HG03442 (cell line): ENCODE measurements at regions not wholly inside any gene's neighbourhood (a gene's known extent, or its start where the extent isn't known, plus 50 kb on each side); places are given as distances from the start of the nearest gene placed in this dataset.
A peak's percentile ranks its signal among the peaks of the same experiment; 100 is the strongest.

Experiments used
- ATAC-seq: cut with Tn5 transposase; IDR thresholded peaks from one replicate; pipeline ENCODE4 v1.9.1; 2021; ENCODE audit warnings: mild to moderate bottlenecking, moderate library complexity; ENCODE audit not compliant: unreplicated experiment

DNA sequence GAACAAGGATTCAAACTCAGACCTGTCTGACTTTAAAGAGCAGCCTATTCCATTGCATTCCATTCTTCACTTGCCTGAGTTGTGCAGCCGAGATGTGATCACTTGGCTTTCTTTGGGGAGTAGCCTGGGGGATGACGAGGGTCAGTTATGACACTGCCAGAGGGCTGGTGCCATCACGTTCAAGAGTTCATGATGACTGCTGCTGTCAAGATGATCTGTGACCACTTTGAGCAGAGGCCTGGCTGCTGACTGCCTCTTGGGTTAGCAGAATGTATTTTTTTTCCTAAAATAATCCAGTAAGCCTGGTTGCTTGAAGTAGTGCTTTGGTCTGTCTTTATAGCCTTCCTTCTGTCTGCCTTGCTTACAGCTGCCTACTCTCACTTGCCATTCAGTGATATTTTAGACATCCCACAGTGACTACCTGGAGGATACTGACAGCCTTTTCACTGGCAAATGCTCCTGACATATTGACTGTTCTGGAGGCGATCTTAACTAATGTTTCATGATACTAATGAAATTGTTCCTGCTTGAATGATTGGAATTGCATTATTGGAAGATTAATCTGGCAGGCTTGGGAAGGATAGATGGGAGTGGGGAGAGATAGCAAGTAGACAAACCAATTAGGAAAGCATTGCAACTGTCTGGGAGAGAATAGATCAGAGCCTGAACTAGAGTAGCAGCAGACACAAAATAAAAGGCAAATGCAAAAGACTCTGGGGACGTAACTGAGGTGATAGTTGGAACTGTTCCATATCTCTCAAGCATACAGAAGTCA is 221.6 kb upstream of the LCORL start:
- ATAC-seq, result no peak

DNA sequence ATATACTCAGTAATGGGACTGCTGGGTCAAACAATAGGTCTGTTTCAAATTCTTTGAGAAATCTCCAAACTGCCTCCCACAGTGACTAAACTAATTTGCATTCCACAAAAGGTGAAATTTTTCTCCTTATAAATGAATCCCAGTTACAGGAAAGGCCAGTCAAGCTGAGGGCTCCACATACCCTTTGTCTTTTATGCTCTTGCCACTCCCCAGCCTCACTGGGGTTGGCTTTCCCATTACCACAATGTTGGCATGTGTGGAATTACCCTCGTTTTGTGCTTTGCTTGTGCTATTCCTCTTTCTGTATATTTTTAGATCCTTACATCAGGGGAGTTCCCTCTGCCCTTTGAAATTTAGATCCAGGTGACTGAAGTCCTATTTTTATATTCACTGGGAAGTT is 220.2 kb upstream of the LCORL start:
- no peak for ATAC-seq

DNA sequence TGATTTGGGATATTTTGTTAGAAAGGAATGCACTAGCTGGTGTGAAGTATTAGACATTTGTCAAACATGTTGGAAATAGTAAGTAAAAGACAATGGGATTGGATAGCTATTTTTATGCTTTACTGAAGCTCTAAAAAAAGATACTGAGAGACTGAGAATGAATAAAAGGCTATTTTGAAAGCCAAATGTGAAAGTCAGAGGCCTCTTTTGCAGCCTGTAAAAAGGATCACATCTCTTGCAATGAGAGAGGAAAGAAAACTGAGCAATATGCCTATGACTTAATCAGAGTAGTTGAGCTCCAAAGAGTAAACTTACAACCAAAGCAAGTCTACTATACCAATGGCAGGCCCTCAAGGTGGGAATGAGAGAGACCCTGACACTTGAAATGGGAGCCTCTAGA is 212.6 kb upstream of the LCORL start:
- ATAC-seq, result no peak

DNA sequence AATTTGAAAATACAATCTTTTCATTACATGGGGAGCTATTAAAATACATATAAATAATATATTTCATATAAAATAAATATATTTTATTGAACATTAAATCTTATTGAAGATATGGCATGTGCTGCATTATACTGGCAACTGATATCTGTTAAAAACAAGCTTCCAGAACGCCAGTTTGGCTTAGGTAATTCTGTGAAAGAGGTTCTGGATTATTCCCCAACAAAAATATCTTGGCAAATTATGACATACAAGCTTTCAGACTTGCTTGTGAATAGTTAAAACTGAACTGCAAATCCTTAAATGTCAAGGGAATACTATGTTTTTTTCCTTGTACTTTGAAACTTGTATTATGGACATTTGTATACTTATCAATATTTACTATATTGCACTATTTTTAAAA is 210.2 kb upstream of the LCORL start:
- ATAC-seq, result no peak

DNA sequence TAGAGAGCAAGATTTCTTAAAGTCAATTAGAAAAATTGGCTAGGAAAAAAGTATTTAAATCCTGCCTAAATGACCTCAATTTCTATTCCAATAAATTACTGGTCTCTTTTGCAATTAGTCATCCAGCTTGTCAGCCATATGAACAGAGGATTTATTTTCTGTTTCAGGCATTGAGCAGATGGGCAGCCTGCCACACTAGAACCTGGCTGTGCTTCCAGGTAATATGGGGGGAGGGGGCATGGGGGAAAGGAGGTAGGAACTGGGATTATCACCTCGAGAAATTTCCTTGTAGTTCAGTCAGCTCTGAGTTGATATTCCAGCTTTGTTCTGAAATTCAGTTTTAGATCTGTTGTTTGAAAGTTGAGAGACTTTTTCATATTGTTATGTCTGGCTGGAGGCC is 206.3 kb upstream of the LCORL start:
- ATAC-seq, result no peak

DNA sequence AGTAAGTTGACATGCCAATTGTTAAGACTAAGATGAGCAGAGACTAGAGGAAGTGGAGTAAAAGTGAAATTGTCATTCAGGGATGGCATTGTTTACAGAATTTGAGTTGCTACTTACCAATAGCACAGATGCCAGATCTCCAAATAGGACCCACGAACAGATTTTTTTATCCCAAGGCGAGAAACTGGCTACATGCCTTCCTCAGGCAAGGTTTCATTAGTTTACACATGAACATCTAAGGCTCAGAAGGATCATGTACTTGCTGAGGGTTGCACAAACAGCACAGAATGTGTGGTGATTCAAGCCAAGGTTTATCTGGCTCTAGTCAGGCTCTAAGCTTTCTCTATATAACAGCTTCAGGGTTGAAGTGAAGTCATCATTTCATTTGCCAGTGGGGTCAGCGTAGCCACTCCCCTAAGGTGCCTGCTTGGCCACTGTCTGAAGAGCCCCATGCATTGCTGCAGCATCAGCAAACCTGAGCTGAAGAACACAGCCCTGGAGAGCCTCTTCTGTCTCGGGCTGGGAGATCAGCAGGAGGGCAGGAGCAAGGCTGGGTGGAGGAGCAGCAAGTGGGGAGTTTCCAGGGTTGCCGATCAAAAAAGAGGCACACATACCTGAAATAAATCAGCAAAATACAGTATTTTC is 193.0 kb upstream of the LCORL start:
- ATAC-seq, result no peak

DNA sequence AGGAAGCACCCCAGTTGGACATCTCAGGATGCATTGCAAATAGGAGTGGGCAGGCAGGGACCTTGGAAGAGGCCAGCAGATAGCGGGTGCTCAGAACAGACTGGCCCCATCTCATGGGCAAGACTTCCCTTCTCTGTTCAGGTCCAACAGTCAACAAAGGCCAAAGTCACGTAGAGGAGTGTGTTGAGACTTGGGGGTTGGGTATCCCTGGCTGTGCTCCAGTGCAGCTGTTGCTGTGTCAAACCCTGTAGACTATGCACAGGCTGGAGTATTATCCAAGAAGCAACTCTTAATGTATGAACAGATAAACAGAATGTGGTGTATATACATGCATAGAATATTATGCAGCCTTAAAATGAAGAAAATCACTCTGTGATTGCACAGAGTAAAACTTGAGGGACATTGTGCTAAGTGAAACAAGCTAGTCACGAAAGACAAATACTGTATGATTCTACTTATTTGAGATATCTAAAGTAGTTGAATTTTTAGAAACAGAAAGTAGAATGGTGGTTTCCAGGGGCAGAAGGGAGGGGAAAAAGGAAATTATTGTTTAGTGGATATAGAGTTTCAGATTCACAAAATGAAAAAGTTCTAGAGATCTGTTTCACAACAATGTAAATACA is 192.1 kb upstream of the LCORL start:
- ATAC-seq, result no peak

DNA sequence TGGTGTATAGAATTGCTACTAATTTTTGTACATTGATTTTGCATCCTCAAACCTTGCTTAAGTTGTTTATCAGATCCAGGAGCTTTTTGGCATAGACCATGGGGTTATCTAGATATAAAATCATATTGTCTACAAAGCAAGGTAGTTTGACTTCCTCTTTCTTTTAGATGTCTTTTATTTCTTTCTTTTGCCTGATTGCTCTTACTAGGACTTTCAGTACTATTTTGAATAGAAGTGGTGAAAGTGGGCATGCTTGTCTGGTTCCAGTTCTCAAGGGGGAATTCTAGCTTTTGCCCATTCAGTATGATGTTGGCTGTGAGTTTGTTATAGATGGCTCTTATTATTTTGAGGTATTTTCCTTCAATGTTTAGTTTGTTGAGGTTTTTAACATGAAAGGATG is 187.9 kb upstream of the LCORL start:
- ATAC-seq, result peak; percentile 64

DNA sequence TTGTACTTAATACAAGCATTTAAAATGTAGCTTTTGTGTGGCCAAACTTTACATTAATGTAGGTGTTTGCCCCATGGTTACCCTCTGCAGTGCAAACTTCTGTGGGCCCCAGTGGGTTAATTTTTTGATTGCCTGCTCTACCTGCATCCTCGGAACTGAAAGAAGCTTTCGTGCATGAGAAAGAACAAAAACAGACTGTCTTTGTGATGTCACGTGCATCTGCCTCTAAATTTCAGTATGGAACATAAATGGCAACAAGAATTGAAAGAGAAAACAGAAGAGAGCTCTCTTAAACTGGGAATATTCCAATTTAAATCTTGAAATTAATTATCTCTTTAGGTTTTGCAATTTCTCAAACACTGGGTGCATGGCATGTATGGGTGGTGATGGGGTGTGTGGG is 182.4 kb upstream of the LCORL start:
- no peak for ATAC-seq

DNA sequence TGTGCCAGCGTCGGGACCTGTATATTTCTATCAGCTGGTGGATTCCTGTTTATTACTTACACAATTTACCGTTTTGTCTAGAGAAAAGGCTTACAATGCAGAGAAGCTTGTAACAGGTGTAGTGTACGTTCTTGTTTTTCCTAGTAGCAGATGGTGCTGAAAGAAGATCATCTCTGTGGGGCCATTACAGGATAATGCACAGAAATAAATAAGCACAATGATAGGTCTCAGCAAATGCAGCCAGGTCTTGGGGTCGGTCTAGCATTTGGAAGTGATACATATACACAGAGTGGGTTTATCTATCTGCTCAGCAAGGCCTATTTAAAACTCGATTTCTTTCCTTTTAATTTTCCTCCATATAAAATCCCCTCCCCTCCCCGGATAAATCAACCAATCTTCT is 180.9 kb upstream of the LCORL start:
- no peak for ATAC-seq

DNA sequence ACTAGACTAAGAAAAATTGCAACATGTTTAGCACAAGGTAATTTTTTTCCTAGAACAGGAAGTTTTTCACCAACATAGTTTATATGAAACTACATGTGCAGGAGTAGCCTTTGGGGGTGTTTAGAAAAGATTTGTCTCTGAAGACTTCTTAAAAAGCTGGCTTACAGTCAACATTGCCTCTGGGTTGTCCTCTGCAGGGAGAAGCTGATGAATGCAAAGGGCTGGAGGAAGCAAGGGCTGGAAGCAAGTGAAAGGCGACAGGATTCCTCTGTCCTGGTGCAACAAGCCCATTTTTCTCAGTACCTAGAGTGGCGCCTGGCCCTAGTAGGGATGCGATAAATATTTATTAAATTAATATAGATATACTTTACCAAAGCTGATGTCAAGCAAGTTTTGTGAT is 180.3 kb upstream of the LCORL start:
- ATAC-seq, result no peak

DNA sequence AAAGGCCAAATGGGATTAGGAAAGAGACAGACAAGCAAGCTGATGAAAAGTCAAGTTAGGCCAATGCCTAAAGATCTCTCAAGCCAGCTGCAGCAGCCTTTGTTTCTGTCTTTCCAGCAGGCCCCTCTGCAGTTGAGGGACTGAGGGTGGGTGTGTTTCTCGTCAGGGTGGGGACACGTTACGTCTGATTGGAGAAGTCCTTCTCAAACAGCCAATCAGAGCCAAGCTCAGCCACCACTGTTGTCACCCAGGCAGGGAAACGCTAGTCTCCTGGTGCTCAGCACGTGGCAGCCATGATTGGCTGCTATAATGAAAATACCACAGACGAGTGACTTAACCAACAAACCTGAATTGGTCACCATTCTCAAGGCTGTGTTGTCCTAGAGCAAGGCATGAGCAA is 177.1 kb upstream of the LCORL start:
- no peak for ATAC-seq

DNA sequence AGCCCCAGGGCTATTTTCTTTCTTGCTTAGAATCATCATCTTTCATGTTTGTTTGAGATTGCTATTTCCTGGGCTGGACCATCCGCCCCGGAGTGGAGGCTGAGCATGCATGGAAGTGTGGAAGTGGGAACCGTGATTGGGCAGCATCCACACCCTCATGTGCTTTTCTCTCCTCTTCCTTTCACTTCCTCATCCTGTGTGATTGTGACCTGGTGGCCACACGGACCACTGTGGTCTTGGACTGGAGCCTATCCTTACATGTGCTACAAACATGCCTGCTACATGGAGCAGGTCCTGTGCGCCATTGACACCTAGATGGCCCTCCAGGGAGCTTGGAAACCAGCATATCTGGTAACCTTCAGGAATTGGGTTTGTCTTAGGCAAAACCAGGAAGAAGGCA is 175.9 kb upstream of the LCORL start:
- ATAC-seq, result no peak

DNA sequence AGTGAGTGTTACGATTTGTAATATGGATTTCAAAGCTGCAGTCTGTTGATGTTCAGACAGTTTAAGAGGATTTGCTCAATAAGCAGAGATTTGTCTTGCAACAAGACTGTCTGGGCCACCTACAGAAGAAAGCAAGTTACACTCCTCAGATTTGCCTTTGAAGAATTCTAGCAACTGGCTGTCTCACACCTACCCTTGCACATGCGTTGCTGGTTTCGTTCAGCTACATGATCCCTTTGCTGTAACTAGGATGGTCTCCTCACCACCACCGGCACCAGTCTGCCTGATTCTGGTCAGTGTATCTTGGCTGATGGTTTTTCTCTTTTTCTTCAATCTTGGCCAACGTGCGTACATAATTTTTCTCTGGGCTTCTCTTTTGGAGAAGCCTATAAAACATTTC is 172.7 kb upstream of the LCORL start:
- no peak for ATAC-seq

DNA sequence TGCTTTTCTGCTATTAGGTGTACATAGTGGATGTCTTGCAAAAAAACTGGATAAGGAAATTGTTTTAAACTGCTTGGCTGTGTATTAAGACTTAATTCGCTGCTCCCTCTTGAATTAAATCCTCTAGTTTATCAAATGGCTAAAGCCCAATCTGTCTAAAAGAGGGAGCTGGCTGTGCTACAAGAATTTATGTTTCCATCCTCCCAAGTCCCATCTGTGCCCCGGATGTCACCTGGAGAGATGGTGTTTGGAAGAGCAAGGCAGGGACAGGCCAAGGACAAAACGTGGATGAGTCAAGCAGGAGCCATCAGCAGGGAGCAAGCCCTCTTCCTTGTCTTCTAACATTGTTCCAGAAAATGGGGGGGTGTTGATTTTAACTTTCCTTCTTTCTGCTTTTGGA is 171.3 kb upstream of the LCORL start:
- ATAC-seq, result no peak

DNA sequence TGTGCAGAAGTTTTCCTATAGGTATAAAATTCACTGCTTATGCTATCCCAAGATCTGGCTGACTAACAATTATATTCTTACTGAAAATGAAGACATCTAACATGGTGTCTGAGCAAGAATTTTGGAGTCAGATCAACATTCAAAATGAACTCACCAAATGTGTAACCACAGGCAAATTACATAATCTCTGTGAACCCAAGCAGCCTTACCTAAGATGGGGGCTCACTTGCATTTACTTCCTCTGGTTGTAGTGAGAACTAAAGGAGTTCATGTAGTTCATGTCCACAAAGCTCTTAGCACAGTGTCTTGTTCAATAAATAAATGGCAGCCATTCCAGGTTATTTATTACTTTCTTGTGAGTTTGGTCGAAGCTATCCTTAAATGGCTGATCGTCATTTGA is 163.9 kb upstream of the LCORL start:
- no peak for ATAC-seq

DNA sequence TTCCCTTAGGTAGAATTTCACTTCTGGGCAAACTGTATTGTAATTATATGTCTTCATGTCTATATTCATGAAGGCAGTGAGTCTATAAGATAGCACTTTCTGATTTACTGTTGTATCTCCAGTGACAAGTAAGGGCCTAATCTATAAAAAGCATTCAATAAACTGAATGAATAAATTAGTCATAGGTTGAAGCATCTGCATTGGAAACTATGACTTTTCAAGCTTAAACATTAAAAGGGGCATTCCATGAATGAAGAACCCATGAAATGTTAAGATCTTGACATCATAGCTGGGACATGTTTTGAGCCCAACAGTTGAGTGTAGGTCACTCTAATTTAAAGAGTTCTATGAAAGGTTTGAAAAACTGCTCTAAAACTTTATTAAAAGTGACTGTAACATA is 159.3 kb upstream of the LCORL start:
- no peak for ATAC-seq

DNA sequence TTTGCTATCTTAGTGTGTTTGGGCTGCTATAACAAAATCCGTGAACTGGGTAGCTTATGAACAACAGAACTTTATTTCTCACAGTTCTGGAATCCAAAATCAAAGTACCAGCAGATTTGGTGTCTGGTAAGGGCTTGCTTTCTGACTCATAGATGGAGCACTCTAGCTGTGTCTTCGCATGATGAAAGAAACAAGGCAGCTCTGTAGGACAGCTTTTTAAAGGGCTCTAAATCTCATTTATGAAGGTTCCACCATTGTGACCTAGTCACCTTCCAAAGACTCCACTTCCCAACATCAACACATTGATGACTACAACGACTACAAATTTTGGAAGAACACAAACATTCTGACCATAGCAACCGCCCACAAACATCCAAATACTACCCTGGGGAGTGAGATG is 158.6 kb upstream of the LCORL start:
- ATAC-seq, result no peak

DNA sequence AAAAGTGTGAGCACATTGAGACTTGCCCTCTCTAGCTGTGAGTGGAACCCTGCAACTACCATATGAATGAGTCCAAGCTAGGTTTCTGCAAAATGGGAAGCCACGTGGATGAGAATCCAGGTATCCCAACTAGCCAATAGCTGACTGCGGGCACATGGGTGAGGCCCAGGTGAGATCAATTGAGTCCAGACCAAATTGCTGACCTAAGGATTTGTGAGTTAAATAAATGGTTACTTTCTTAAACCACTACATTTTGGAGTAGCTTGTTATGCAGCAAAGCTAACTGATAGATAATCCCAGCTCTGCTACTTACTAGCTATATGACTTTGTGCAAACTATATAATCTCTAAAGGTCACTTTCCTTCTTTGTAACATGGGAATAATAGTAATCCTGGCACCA is 150.3 kb upstream of the LCORL start:
- no peak for ATAC-seq

DNA sequence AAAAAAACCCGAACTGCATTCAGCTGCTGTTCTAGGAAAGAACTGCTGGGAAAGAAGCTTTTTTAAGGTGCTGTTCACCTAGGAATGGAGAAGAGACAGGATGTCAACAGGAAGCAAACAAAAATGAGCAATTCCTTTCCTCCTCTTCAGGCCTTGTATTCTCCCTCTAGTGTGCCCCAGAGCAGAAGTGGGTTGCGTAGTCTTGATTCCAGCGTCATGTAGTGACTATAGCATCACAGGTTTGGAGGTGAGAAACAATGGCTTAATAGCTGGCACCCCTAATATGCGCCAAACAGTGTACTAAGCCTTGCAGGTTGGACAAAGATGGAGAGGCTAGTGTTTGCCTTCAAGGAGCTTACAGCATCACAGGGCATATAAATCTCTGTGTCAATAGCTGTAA is 146.3 kb upstream of the LCORL start:
- ATAC-seq, result no peak

DNA sequence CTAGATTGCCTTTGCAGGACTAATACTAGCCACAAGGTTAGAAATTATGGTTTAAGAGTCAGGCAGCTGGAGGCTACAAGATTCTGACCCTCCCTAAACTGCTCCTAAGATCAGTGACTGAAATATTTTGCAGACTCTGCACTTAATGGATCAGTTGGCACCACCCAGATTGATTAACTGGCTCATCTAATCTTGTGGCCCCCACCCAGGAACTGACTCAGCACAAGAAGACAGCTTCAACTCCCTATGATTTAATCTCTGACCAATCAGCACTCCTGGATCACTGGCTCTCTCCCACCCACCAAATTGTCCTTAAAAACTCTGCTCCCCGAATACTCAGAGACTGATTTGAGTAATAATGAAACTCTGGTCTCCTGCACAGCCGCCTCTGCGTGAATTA is 145.4 kb upstream of the LCORL start:
- ATAC-seq, result no peak

DNA sequence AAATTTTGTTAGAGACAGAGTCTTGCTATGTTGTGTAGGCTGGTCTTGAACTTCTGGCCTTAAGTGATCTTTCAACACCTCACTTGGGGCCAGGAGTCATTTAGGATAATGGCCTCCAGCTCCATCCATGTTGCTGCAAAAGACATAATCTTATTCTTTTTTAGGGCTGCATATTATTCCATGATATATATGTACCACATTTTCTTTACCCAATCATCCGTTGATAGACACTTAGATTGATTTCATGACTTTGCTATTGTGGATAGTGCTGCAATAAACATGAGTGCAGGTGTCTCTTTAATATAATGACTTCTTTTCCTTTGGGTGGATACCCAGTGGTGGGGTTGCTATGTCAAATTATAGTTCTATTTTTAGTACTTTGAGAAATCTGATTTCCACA is 140.9 kb upstream of the LCORL start:
- no peak for ATAC-seq
